ENCODE measurements at regions not wholly inside any gene's neighbourhood (a gene's known extent, or its start where the extent isn't known, plus 50 kb on each side); places are given as distances from the start of the nearest gene placed in this dataset.

- TF ChIP-seq EGR1 (IDR thresholded peaks at IDR 0.05; ENCODE audit: borderline replicate concordance, low read depth, low read length): no peak
- TF ChIP-seq CTCF (IDR thresholded peaks at IDR 0.05; ENCODE audit: control extremely low read depth in 1 of 3, insufficient read depth in 1 of 3, low read depth in 1 of 3, low read length in 3 of 3): no peak
- TF ChIP-seq, protein P1, sequence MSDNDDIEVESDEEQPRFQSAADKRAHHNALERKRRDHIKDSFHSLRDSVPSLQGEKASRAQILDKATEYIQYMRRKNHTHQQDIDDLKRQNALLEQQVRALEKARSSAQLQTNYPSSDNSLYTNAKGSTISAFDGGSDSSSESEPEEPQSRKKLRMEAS (IDR thresholded peaks at IDR 0.05): no peak
- TF ChIP-seq GTF2F1 (IDR thresholded peaks at IDR 0.05; ENCODE audit: borderline replicate concordance, low read depth, low read length): no peak
- TF ChIP-seq EP300 (IDR thresholded peaks at IDR 0.05; ENCODE audit: borderline replicate concordance in 1 of 2, low read depth in 2 of 2, low read length in 2 of 2): no peak
- TF ChIP-seq JUN (IDR thresholded peaks at IDR 0.05; ENCODE audit: low read depth, low read length): no peak
- no peak for TF ChIP-seq POLR2A (IDR thresholded peaks at IDR 0.05; ENCODE audit: control extremely low read depth in 1 of 2, low read depth in 2 of 2, low read length in 2 of 2)
- TF ChIP-seq RBBP5 (IDR thresholded peaks at IDR 0.05; ENCODE audit: borderline replicate concordance, low read depth, low read length): no peak
- no peak for TF ChIP-seq POLR2AphosphoS5 (IDR thresholded peaks at IDR 0.05; ENCODE audit: low read depth, low read length)
- TF ChIP-seq HDAC2 (IDR thresholded peaks at IDR 0.05; ENCODE audit: borderline replicate concordance in 1 of 2, low read depth in 2 of 2, low read length in 2 of 2): no peak
- TF ChIP-seq YY1 (IDR thresholded peaks at IDR 0.05; ENCODE audit: low read depth, low read length): no peak
Measured at GRCh38 chr7:26599982-26600381, 264.4 kb downstream of the SKAP2 start.
